GM12875 (cell line): ENCODE measurements at regions not wholly inside any gene's neighbourhood (a gene's known extent, or its start where the extent isn't known, plus 50 kb on each side); places are given as distances from the start of the nearest gene placed in this dataset.
A peak's percentile ranks its signal among the peaks of the same experiment; 100 is the strongest.

Experiments
- H3K4me3 ChIP-seq: one replicate; pipeline ENCODE4 v1.5.1; 2011; ENCODE audit warnings: low read depth, low read length, control low read depth
- CTCF ChIP-seq: IDR thresholded peaks from 2 replicates; pipeline ENCODE4 v1.5.1; 2011; ENCODE audit warnings: low read depth, mild to moderate bottlenecking, control low read depth, inconsistent platforms, low read length, moderate library complexity, borderline replicate concordance; ENCODE audit not compliant: insufficient read depth

GRCh38 chr2:64860276-64860885, 128.8 kb upstream of the SLC1A4 start:
- TF ChIP-seq CTCF, result no peak
- H3K4me3 ChIP-seq, result peak overlapping the region; percentile 49

- no peak for TF ChIP-seq CTCF
- no peak overlapping the region for H3K4me3 ChIP-seq
These were observed 128.3 kb upstream of the SLC1A4 start for GRCh38 chr2:64860936-64861335.

GRCh38 chr2:64861452-64862397, 127.5 kb upstream of the SLC1A4 start:
- H3K4me3 ChIP-seq, result no peak overlapping the region
- no peak for TF ChIP-seq CTCF

- no peak for TF ChIP-seq CTCF
- no peak overlapping the region for H3K4me3 ChIP-seq
These were observed 126.6 kb upstream of the SLC1A4 start for GRCh38 chr2:64862623-64863022.

- TF ChIP-seq CTCF, result no peak
- H3K4me3 ChIP-seq, result no peak overlapping the region
These were observed 125.9 kb upstream of the SLC1A4 start for GRCh38 chr2:64863097-64863820.

- TF ChIP-seq CTCF, result peak; percentile 74
- peak overlapping the region; percentile 56 for H3K4me3 ChIP-seq
These were observed 123.9 kb upstream of the SLC1A4 start for GRCh38 chr2:64865073-64865830.
